C4-2B (cell line): ENCODE measurements at regions not wholly inside any gene's neighbourhood (a gene's known extent, or its start where the extent isn't known, plus 50 kb on each side); places are given as distances from the start of the nearest gene placed in this dataset.
"Not testable (repeated sequence)": the region's sequence is repeated elsewhere in the genome, so short reads cannot be mapped to it uniquely, and the experiment has no call there.

Source experiments
- H3K27ac ChIP-seq: fragments of 450-650 bp; 2 replicates; pipeline ENCODE4 v1.5.1; 2017
- ZFX ChIP-seq: fragments of 450-650 bp; IDR thresholded peaks from 2 replicates; pipeline ENCODE4 v1.6.1; 2017
- TF ChIP-seq, protein P1 (sequence below): fragments of 450-650 bp; conservative IDR thresholded peaks from 2 replicates; pipeline ENCODE4 v1.5.1; 2017; ENCODE audit warnings: mild to moderate bottlenecking

DNA sequence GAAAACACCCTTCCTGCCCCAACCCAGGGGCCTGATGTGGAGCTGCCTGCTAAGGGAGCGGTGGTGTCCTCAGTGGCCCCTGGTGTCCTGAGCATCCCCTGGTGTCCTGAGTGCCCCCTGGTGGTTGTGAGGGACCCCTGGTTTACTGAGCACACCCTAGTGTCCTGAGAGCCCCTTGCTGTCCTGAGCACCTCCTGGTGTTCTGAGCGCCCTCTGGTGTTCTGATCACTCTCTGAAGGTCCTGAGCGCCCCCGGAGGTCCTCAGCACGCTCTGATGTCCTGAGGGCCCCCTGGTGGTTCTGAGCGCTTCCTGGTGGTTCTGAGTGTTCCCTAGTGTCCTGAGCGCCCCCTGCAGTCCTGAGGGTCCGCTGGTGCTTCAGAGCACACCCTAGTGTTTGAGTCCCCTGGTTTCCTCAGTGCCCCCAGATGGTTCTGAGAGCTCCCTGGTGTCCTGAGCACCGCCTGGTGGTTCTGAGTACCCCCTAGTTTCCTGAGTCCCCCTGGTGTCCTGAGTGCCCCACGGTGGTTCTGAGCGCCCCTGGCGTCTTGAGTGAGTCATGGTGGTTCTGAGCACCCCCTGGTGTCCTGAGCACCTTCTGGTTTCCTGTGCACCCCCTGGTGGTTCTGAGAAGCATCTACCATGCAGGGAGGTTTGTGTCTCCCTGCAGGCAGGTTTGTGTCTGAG, 1004.2 kb downstream of the TMEM121 start:
- TF ChIP-seq ZFX: no peak
- TF ChIP-seq, protein P1, sequence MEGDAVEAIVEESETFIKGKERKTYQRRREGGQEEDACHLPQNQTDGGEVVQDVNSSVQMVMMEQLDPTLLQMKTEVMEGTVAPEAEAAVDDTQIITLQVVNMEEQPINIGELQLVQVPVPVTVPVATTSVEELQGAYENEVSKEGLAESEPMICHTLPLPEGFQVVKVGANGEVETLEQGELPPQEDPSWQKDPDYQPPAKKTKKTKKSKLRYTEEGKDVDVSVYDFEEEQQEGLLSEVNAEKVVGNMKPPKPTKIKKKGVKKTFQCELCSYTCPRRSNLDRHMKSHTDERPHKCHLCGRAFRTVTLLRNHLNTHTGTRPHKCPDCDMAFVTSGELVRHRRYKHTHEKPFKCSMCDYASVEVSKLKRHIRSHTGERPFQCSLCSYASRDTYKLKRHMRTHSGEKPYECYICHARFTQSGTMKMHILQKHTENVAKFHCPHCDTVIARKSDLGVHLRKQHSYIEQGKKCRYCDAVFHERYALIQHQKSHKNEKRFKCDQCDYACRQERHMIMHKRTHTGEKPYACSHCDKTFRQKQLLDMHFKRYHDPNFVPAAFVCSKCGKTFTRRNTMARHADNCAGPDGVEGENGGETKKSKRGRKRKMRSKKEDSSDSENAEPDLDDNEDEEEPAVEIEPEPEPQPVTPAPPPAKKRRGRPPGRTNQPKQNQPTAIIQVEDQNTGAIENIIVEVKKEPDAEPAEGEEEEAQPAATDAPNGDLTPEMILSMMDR: peak; percentile 48
- H3K27ac ChIP-seq: peak overlapping the region; percentile 61

DNA sequence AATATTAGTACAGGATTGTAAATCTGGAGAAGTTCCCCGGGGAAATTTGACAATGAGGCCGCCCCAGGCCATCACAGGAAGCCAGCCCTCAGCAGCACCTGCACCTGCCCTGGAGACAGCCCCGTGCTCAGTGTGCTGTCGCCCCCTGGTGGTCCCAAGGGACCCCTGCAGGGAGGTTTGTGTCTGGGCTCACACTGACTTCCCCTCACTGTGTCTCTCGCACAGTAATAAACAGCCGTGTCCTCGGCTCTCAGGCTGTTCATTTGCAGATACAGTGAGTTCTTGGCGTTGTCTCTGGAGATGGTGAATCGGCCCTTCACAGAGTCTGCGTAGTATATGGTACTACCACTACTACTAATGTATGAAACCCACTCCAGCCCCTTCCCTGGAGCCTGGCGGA, 1011.2 kb downstream of the TMEM121 start:
- TF ChIP-seq, protein P1: peak; percentile 41
- H3K27ac ChIP-seq: not testable (repeated sequence)

DNA sequence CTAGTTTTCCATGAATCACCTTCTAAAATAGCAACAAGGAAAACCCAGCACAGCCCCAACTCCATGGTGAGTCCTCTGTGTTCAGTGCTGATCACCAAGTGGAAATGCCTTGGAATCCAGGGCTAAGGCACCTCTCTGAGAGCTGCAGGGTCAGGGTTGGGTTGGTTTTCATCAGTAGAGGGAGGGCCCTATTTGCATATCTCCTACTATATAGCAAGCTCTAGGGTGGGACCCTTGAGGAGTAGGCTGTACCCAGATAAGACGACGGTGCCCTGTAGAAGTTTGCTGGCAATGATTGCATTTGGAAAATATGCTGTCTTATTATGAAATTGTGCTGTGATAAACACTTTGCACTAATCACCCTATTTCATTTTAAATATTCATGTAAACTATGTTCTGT, 1011.8 kb downstream of the TMEM121 start:
- H3K27ac ChIP-seq: no peak overlapping the region; the same call in 1 of the 2 replicates
- TF ChIP-seq, protein P1: no peak
- no peak for TF ChIP-seq ZFX

DNA sequence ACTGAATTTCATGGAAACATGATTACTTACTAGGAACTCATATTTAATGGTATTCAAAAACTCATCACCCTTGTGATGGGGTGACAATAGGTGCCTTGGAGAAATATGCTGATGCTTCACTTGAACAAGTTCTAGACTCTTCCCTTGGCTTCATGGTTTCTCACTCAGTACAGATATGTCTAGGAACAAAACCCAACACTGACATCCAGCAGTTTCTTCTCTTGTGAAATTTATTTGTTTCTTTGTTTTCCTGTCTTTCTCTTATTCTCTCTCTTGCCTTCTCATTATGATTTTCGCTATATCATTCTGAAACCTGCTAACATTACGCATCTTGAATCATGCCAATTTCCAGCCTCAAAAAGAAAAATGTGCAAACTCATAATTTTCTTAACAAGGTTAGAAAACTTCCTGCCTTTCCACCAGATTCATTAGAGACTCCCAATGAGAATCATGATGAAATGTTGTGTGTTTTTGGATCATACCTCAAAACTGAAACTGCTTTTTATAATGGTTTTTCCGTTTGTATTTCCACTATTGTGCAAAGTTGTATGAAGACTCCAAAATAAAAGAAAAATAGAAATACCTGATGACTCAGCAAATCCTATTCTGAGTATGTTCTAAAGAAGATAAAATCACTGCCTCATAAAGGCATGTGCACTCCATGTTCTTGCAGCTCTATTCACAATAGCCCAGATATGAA, 1021.5 kb downstream of the TMEM121 start:
- H3K27ac ChIP-seq: no peak overlapping the region
- TF ChIP-seq ZFX: no peak
- TF ChIP-seq, protein P1: no peak

DNA sequence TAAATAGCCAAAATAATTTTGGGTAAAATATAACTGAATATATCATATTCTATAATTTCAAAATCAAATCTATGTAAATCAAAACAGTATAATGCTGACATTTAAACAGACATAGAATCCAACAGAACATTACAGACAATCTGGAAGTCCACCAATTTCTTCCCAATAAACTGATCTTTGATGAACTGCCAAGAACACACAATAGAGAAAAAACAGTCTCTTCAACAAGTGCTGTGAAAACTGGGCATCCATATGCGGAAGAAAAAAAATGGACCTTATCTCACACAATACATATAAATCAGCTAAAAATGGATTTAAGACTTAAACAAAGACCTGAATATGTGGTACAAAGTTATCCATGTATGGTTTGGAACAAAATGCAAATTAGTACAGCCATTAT, 1022.7 kb downstream of the TMEM121 start:
- TF ChIP-seq, protein P1: no peak
- TF ChIP-seq ZFX: no peak
- H3K27ac ChIP-seq: no peak overlapping the region

DNA sequence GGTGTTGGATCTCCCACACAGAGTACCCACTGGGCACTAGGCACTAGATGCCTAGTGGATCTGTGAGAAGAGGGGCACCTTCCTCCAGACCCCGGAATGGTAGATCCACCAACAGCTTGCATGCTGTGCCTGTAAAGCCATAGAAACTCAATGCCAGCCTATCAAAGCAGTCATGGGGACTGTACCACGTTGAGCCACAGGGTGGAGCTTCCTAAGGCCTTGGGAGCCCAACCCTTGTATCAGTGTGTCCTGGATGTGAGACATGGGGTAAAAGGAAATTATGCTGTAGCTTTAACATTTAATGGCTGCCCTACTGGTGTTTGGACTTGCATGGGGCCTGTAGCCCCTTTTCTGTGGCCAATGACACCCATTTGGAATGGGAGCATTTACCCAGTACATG, 1024.9 kb downstream of the TMEM121 start:
- TF ChIP-seq, protein P1: peak; percentile 14; the same call in 1 of the 2 replicates
- TF ChIP-seq ZFX: no peak
- H3K27ac ChIP-seq: peak overlapping the region; percentile 12; the same call in 1 of the 2 replicates

DNA sequence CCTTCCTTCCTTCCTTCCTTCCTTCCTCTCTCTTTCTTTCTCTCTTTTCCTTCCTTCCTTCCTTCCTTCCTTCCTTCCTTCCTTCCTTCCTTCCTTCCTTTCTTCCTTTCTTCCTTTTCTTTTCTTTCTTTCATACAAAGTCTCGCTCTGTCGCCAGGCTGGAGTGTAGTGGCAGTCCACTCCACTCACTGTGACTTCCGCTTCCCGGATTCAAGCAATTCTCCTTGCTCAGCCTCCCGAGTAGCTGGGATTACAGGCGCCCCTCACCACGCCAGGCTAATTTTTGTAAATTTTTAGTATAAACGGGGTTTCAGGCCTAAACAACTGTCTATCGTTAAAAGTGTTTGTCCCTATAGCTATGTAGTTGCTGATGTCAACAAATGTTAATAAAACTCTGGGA, 1029.8 kb downstream of the TMEM121 start:
- not testable (repeated sequence) for H3K27ac ChIP-seq
- TF ChIP-seq, protein P1: 0 out of 2 replicates have a peak, but pooled peaks have one; percentile 44
